ENCODE measurements at regions not wholly inside any gene's neighbourhood (a gene's known extent, or its start where the extent isn't known, plus 50 kb on each side); places are given as distances from the start of the nearest gene placed in this dataset.

GRCh38 chr1:56437959-56438358, 141.4 kb downstream of the PLPP3 start:
- TF ChIP-seq CTCF (IDR thresholded peaks at IDR 0.05 in 8 of 11, conservative IDR thresholded peaks at IDR 0.05 in 3 of 11) (no peak), POLR2AphosphoS5 (IDR thresholded peaks at IDR 0.05) (no peak)
